Hepatocyte (in vitro differentiated cells): ENCODE measurements at regions not wholly inside any gene's neighbourhood (a gene's known extent, or its start where the extent isn't known, plus 50 kb on each side); places are given as distances from the start of the nearest gene placed in this dataset.

ENCODE experiments used
- DNase-seq: peaks from one replicate; pipeline ENCODE4 v3.0.0-alpha.2; 2016; ENCODE audit warnings: low spot score
- H2AFZ ChIP-seq: fragments of 200-600 bp; sonication (generic); 2 replicates; pipeline ENCODE4 v1.6.0; 2016; ENCODE audit warnings: antibody characterized with exemption, mild to moderate bottlenecking
- H3K27ac ChIP-seq: fragments of 200-600 bp; sonication (generic); 2 replicates; pipeline ENCODE4 v1.5.1; 2016; ENCODE audit warnings: mild to moderate bottlenecking
- H3K27me3 ChIP-seq: fragments of 200-600 bp; sonication (generic); 2 replicates; pipeline ENCODE4 v1.6.1; 2016
- H3K36me3 ChIP-seq: fragments of 200-600 bp; sonication (generic); replicated peaks from 2 replicates; pipeline ENCODE4 v1.5.1; 2016; ENCODE audit warnings: low read depth; ENCODE audit not compliant: insufficient read depth
- H3K4me1 ChIP-seq: fragments of 200-600 bp; sonication (generic); 2 replicates; pipeline ENCODE4 v1.5.1; 2016; ENCODE audit warnings: mild to moderate bottlenecking, moderate library complexity; ENCODE audit not compliant: insufficient read depth
- H3K4me2 ChIP-seq: fragments of 200-600 bp; sonication (generic); 2 replicates; pipeline ENCODE4 v1.6.0; 2016
- H3K4me3 ChIP-seq: fragments of 200-600 bp; sonication (generic); 2 replicates; pipeline ENCODE4 v1.5.1; 2016; ENCODE audit warnings: mild to moderate bottlenecking
- H3K79me2 ChIP-seq: fragments of 200-600 bp; sonication (generic); 2 replicates; pipeline ENCODE4 v1.6.0; 2017; ENCODE audit warnings: mild to moderate bottlenecking
- H3K9me2 ChIP-seq: fragments of 200-600 bp; sonication (generic); replicated peaks from 2 replicates; pipeline ENCODE4 v1.6.0; 2017; ENCODE audit warnings: mild to moderate bottlenecking; ENCODE audit not compliant: insufficient read depth
- H3K9me3 ChIP-seq: fragments of 200-600 bp; sonication (generic); 2 replicates; pipeline ENCODE4 v1.5.1; 2016; ENCODE audit warnings: low read depth, mild to moderate bottlenecking
- H4K20me1 ChIP-seq: fragments of 200-600 bp; sonication (generic); 2 replicates; pipeline ENCODE4 v1.6.0; 2016; ENCODE audit warnings: mild to moderate bottlenecking; ENCODE audit not compliant: insufficient read depth, poor library complexity, severe bottlenecking
- CTCF ChIP-seq: fragments of 200-600 bp; sonication (generic); IDR thresholded peaks from 2 replicates; pipeline ENCODE4 v1.5.1; 2016; ENCODE audit warnings: antibody characterized with exemption, mild to moderate bottlenecking; ENCODE audit not compliant: poor library complexity
- EZH2 ChIP-seq: fragments of 200-600 bp; sonication (generic); IDR thresholded peaks from 2 replicates; pipeline ENCODE4 v1.6.1; 2016; ENCODE audit warnings: antibody characterized with exemption, mild to moderate bottlenecking, borderline replicate concordance
- EZH2phosphoT487 ChIP-seq: fragments of 200-600 bp; sonication (generic); IDR thresholded peaks from one replicate; pipeline ENCODE4 v1.6.1; 2018; ENCODE audit warnings: antibody characterized with exemption, mild to moderate bottlenecking, low read depth, moderate library complexity; ENCODE audit not compliant: unreplicated experiment, severe bottlenecking
- WGBS: methylation state at CpG from one replicate; pipeline ENCODE4 v1.1.6; 2016; ENCODE audit warnings: low lambda C conversion rate; ENCODE audit errors: missing lambda C conversion rate; 5-methylcytosine and 5-hydroxymethylcytosine counted together

GRCh38 chr2:37809525-37809924 lies 115.6 kb upstream of the RMDN2 start:
- DNase-seq = peak; percentile 60
- no peak overlapping the region for H3K4me3 ChIP-seq
- TF ChIP-seq CTCF = peak; percentile 58
- TF ChIP-seq EZH2 = no peak
- peak overlapping the region; percentile 3 for H3K27ac ChIP-seq
- no peaks in the 10 kb centered on the region for H3K9me2 ChIP-seq
- H3K36me3 ChIP-seq = no peaks in the 10 kb centered on the region
- no peak overlapping the region for H3K4me2 ChIP-seq
- H4K20me1 ChIP-seq = no peaks in the 10 kb centered on the region
- no peaks in the 10 kb centered on the region for H3K27me3 ChIP-seq
- peaks cover 7% of the 10 kb centered on the region for H3K4me1 ChIP-seq
- WGBS = 10% methylated on average over 1 of the region's 1 CpG
- no peaks in the 10 kb centered on the region for H3K79me2 ChIP-seq
- H2AFZ ChIP-seq = no peak overlapping the region
- no peaks in the 10 kb centered on the region for H3K9me3 ChIP-seq

- H2AFZ ChIP-seq = no peak overlapping the region
- no peaks in the 10 kb centered on the region for H3K36me3 ChIP-seq
- no peaks in the 10 kb centered on the region for H3K27me3 ChIP-seq
- no peak overlapping the region for H3K4me2 ChIP-seq
- 65% methylated on average over 2 of the region's 2 CpGs for WGBS
- no peaks in the 10 kb centered on the region for H3K9me2 ChIP-seq
- no peak overlapping the region for H3K4me3 ChIP-seq
- H3K4me1 ChIP-seq = peaks cover 7% of the 10 kb centered on the region
- TF ChIP-seq EZH2phosphoT487 (no peak), CTCF (no peak), EZH2 (no peak)
- H3K9me3 ChIP-seq = no peaks in the 10 kb centered on the region
- no peak for DNase-seq
- H4K20me1 ChIP-seq = no peaks in the 10 kb centered on the region
- peak overlapping the region; percentile 3 for H3K27ac ChIP-seq
- no peaks in the 10 kb centered on the region for H3K79me2 ChIP-seq
Observed at GRCh38 chr2:37809931-37810570, 115.0 kb upstream of the RMDN2 start.

DNA sequence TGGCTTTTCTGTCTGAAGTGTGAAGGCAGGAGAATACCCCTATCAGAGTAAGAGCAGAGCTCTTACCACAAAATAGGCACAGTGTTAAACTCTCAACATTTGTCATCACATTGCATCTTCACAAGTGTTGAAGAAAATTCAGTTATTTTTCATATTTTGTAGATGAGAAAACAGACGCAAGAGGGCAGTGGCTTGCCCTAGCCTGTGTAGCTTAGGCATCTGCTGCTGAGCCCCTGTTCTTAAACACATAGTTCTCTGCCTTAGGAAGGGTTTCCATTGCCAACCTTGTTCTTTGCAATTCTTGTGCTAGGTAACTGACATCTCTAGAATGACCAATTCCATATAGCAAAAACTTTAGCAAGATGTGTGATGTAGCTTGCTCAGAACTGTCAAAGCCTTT lies 112.7 kb upstream of the RMDN2 start:
- Histone ChIP-seq H3K4me2 (no peak overlapping the region), H2AFZ (no peak overlapping the region), H3K9me3 (no peaks in the 10 kb centered on the region), H3K27me3 (no peaks in the 10 kb centered on the region), H3K4me1 (peaks cover 7% of the 10 kb centered on the region), H3K9me2 (no peaks in the 10 kb centered on the region), H3K4me3 (no peak overlapping the region), H4K20me1 (no peaks in the 10 kb centered on the region), H3K79me2 (no peaks in the 10 kb centered on the region), H3K27ac (no peak overlapping the region), H3K36me3 (no peaks in the 10 kb centered on the region)
- WGBS = 88% methylated on average over 1 of the region's 1 CpG
- TF ChIP-seq EZH2 (no peak), CTCF (peak; percentile 13)
- no peak for DNase-seq
